Keratinocyte (primary cell): ENCODE measurements at regions not wholly inside any gene's neighbourhood (a gene's known extent, or its start where the extent isn't known, plus 50 kb on each side); places are given as distances from the start of the nearest gene placed in this dataset.

ENCODE experiments used
- EZH2 ChIP-seq: IDR thresholded peaks from one replicate; pipeline ENCODE4 v1.6.1; 2012; ENCODE audit warnings: inconsistent platforms, mild to moderate bottlenecking, low read length, moderate library complexity
- TF ChIP-seq, protein P1 (sequence below), 3 experiments: IDR thresholded peaks in 1 of 3; conservative IDR thresholded peaks in 1 of 3; optimal IDR thresholded peaks in 1 of 3; 2 replicates in 2 of 3; 3 replicates in 1 of 3; pipeline versions ENCODE3 to v1.5.1; 2011; ENCODE audit warnings: low read length in 3 of 3, mild to moderate bottlenecking in 3 of 3, moderate library complexity in 2 of 3, control low read depth in 1 of 3, inconsistent platforms in 1 of 3; ENCODE audit not compliant: insufficient read depth in 2 of 3; ENCODE audit errors: extremely low read depth in 1 of 3

DNA sequence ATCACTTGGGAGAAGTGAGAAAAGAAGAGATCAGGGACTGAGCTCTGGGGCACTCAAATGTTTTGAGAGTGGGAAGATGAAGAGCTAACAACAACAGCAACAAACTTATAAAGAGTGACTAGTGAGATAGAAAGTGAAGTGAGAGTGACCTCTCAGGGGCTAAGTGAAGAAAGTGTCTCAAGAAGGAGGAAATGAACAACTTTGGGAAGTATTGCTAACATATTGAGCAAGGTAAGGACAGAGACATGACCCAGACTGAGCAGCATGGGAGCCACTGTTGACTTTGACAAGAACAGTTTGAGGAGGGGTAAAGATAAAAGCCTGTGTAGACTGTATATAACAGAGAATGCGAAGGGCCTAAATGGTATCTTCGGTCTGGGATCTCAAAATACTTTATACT is 155.1 kb upstream of the BTG1 start:
- TF ChIP-seq, protein P1, sequence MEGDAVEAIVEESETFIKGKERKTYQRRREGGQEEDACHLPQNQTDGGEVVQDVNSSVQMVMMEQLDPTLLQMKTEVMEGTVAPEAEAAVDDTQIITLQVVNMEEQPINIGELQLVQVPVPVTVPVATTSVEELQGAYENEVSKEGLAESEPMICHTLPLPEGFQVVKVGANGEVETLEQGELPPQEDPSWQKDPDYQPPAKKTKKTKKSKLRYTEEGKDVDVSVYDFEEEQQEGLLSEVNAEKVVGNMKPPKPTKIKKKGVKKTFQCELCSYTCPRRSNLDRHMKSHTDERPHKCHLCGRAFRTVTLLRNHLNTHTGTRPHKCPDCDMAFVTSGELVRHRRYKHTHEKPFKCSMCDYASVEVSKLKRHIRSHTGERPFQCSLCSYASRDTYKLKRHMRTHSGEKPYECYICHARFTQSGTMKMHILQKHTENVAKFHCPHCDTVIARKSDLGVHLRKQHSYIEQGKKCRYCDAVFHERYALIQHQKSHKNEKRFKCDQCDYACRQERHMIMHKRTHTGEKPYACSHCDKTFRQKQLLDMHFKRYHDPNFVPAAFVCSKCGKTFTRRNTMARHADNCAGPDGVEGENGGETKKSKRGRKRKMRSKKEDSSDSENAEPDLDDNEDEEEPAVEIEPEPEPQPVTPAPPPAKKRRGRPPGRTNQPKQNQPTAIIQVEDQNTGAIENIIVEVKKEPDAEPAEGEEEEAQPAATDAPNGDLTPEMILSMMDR (optimal IDR thresholded peaks at IDR 0.05 in 1 of 3, IDR thresholded peaks at IDR 0.05 in 1 of 3, conservative IDR thresholded peaks at IDR 0.05 in 1 of 3; ENCODE audit: extremely low read depth in 1 of 3, insufficient read depth in 2 of 3, low read length in 3 of 3) = no peak
- no peak for TF ChIP-seq EZH2
